Gastroesophageal sphincter (tissue), 4 donors: ENCODE measurements at regions not wholly inside any gene's neighbourhood (a gene's known extent, or its start where the extent isn't known, plus 50 kb on each side); places are given as distances from the start of the nearest gene placed in this dataset.

Experiments
- ATAC-seq: fragments of 150-250 bp; one replicate; pipeline ENCODE4 v1.9.1; 2016; ENCODE audit warnings: mild to moderate bottlenecking, moderate library complexity
- H3K27ac ChIP-seq, 4 donors: fragments of 200-600 bp; sonication (generic) in 3 of 4; 1 replicate in 3 of 4; 2 replicates in 1 of 4; pipeline ENCODE4 v1.5.1; 2016 to 2019
- H3K27me3 ChIP-seq: fragments of 200-600 bp; sonication (generic); one replicate; pipeline ENCODE4 v1.5.1; 2019
- H3K36me3 ChIP-seq, 2 donors: fragments of 200-600 bp; sonication (generic); one replicate each; pipeline ENCODE4 v1.5.1; 2019; ENCODE audit warnings: control low read depth in 1 of 2
- H3K4me1 ChIP-seq, 3 donors: fragments of 200-600 bp; sonication (generic); 1 replicate in 2 of 3; 2 replicates in 1 of 3; pipeline ENCODE4 v1.5.1; 2016 to 2019; ENCODE audit warnings: control low read depth in 2 of 3
- H3K4me3 ChIP-seq, 2 donors: fragments of 200-600 bp; sonication (generic); one replicate each; pipeline ENCODE4 v1.5.1; 2019; ENCODE audit warnings: mild to moderate bottlenecking in 1 of 2, moderate library complexity in 1 of 2
- H3K9me3 ChIP-seq, 3 donors: fragments of 200-600 bp; sonication (generic); one replicate each; pipeline ENCODE4 v1.5.1; 2017 to 2019; ENCODE audit warnings: control low read depth in 2 of 3
- CTCF ChIP-seq, 4 experiments: fragments of 200-600 bp in 2 of 4; fragments of 450-650 bp in 2 of 4; sonication (generic) in 1 of 4; IDR thresholded peaks; one replicate each; pipeline ENCODE4 v1.5.1; 2017 to 2019; ENCODE audit warnings: antibody characterized with exemption in 4 of 4, mild to moderate bottlenecking in 2 of 4, moderate library complexity in 2 of 4
- EP300 ChIP-seq: sonication (generic); formaldehyde crosslinking; IDR thresholded peaks from one replicate; pipeline ENCODE4 v1.6.1; 2017; ENCODE audit warnings: antibody characterized with exemption, mild to moderate bottlenecking
- POLR2A ChIP-seq, 2 donors: fragments of 450-650 bp; IDR thresholded peaks; one replicate each; pipeline ENCODE4 v1.6.1; 2017; ENCODE audit warnings: antibody characterized with exemption in 2 of 2, mild to moderate bottlenecking in 2 of 2, moderate library complexity in 1 of 2
- POLR2AphosphoS5 ChIP-seq: sonication (generic); formaldehyde crosslinking; IDR thresholded peaks from one replicate; pipeline ENCODE4 v1.6.1; 2017; ENCODE audit warnings: antibody characterized with exemption
- WGBS, 2 donors: methylation state at CpG; one replicate each; pipeline ENCODE4 v1.1.5; 2018; ENCODE audit warnings: low coverage in 1 of 2; 5-methylcytosine and 5-hydroxymethylcytosine counted together

- no peaks in the 10 kb centered on the region for H3K36me3 ChIP-seq
- H3K4me1 ChIP-seq = peaks cover 0 to 17% (median 4%) of the 10 kb centered on the region in 3 donors
- no peak for ATAC-seq
- 17% methylated on average over 1 of the region's 1 CpG; no CpG with 5 or more reads in 1 of the 2 donors for WGBS, 2 donors
- H3K27me3 ChIP-seq = no peaks in the 10 kb centered on the region
- no peak overlapping the region for H3K27ac ChIP-seq
- TF ChIP-seq CTCF (IDR thresholded peaks at IDR 0.05) (no peak), POLR2AphosphoS5 (no peak)
- H3K9me3 ChIP-seq = no peaks in the 10 kb centered on the region
- H3K4me3 ChIP-seq = no peak overlapping the region
Observed at GRCh38 chr13:50403311-50403710, 388.1 kb downstream of the KCNRG start.

DNA sequence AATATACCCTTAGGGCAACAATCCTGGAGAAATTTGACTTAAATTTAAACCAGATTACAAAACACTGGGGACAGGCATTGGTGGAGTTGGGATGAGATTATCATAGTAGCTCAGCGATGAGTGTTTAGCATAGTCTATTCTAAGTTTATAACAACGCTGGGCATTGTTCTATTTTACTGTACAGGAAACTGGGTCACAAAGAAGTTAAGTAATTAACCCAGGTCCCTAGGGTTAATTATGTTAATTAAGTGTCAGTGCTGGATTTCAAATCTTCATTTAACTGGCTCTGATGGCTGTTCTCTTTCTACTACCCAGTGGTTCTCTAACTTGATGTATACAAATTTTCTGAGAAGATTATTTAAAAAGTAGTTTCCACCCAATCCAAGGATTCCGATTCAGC is 388.9 kb downstream of the KCNRG start:
- Histone ChIP-seq H3K4me1 (peaks cover 0 to 17% (median 4%) of the 10 kb centered on the region in 3 donors), H3K27me3 (no peaks in the 10 kb centered on the region), H3K4me3 (no peak overlapping the region), H3K36me3 (no peaks in the 10 kb centered on the region), H3K9me3 (no peaks in the 10 kb centered on the region), H3K27ac (no peak overlapping the region)
- WGBS, 2 donors = 73 to 83% methylated on average over 3 of the region's 3 CpGs
- no peak for ATAC-seq
- TF ChIP-seq POLR2AphosphoS5 = no peak
- no peak for TF ChIP-seq CTCF (IDR thresholded peaks at IDR 0.05)
- no peak for TF ChIP-seq POLR2A (IDR thresholded peaks at IDR 0.05)
- no peak for TF ChIP-seq EP300

GRCh38 chr13:50404769-50405168 is 389.5 kb downstream of the KCNRG start:
- Histone ChIP-seq H3K4me3 (no peak overlapping the region), H3K9me3 (no peaks in the 10 kb centered on the region), H3K36me3 (no peaks in the 10 kb centered on the region), H3K27me3 (no peaks in the 10 kb centered on the region), H3K4me1 (peaks cover 0 to 17% (median 4%) of the 10 kb centered on the region in 3 donors), H3K27ac (no peak overlapping the region)
- 89 to 100% methylated on average over 1 of the region's 1 CpG for WGBS, 2 donors
- no peak for ATAC-seq
- TF ChIP-seq POLR2AphosphoS5 (no peak), CTCF (IDR thresholded peaks at IDR 0.05) (no peak), EP300 (no peak), POLR2A (IDR thresholded peaks at IDR 0.05) (no peak)

GRCh38 chr13:50406831-50407230 is 391.6 kb downstream of the KCNRG start:
- Histone ChIP-seq H3K27me3 (no peaks in the 10 kb centered on the region), H3K4me3 (no peak overlapping the region), H3K27ac (no peak overlapping the region), H3K36me3 (no peaks in the 10 kb centered on the region), H3K9me3 (no peaks in the 10 kb centered on the region), H3K4me1 (peaks cover 0 to 15% (median 2%) of the 10 kb centered on the region in 3 donors)
- 90 to 93% methylated on average over 2 of the region's 3 CpGs for WGBS, 2 donors
- ATAC-seq = no peak
- TF ChIP-seq POLR2A (IDR thresholded peaks at IDR 0.05) (no peak), POLR2AphosphoS5 (no peak), CTCF (IDR thresholded peaks at IDR 0.05) (no peak), EP300 (no peak)

- Histone ChIP-seq H3K27me3 (no peaks in the 10 kb centered on the region), H3K4me1 (peaks cover 0 to 27% (median 10%) of the 10 kb centered on the region in 3 donors), H3K27ac (no peak overlapping the region), H3K36me3 (no peaks in the 10 kb centered on the region), H3K4me3 (no peak overlapping the region), H3K9me3 (no peaks in the 10 kb centered on the region)
- 54 to 73% methylated on average over 3 of the region's 3 CpGs for WGBS, 2 donors
- no peak for ATAC-seq
- TF ChIP-seq EP300 (no peak), POLR2AphosphoS5 (no peak), POLR2A (IDR thresholded peaks at IDR 0.05) (no peak), CTCF (IDR thresholded peaks at IDR 0.05) (no peak)
Observed at GRCh38 chr13:50408068-50408467, 392.8 kb downstream of the KCNRG start.
